ENCODE measurements at regions not wholly inside any gene's neighbourhood (a gene's known extent, or its start where the extent isn't known, plus 50 kb on each side); places are given as distances from the start of the nearest gene placed in this dataset.

- H3K4me2 ChIP-seq (ENCODE audit: insufficient read depth, low read length, poor library complexity, severe bottlenecking) = no peak overlapping the region
- no peak overlapping the region for H3K4ac ChIP-seq (ENCODE audit: low read length)
- H2AK5ac ChIP-seq (ENCODE audit: low read depth, low read length) = no peak overlapping the region
- WGBS, 2 donors (ENCODE audit: extremely low coverage in 2 of 2, insufficient read length in 2 of 2, insufficient replicate concordance in 1 of 2) = no CpG with 5 or more reads among the region's 3 CpGs
- no peak overlapping the region for H4K8ac ChIP-seq (ENCODE audit: low read depth, low read length)
- no peak overlapping the region for H3K4me3 ChIP-seq (ENCODE audit: low read length in 2 of 2)
- no peak overlapping the region for H2BK15ac ChIP-seq (ENCODE audit: low read length)
- no peak overlapping the region for H2AFZ ChIP-seq (ENCODE audit: low read length)
- no peaks in the 10 kb centered on the region for H3K4me1 ChIP-seq (ENCODE audit: control insufficient read depth in 2 of 2, insufficient read depth in 1 of 2, low read depth in 1 of 2, low read length in 2 of 2)
- no peak overlapping the region for H3K9ac ChIP-seq (ENCODE audit: low read depth, low read length, poor library complexity)
- no peak overlapping the region for H3K14ac ChIP-seq (ENCODE audit: low read length)
- no peak overlapping the region for H2BK5ac ChIP-seq (ENCODE audit: low read length)
- peaks cover 0 to 32% (median 0%) of the 10 kb centered on the region in 3 experiments for H3K27me3 ChIP-seq (ENCODE audit: control insufficient read depth in 3 of 3, insufficient read depth in 3 of 3, low read depth in 1 of 3, low read length in 3 of 3)
- H3K9me3 ChIP-seq (replicated peaks in 1 of 2; ENCODE audit: control insufficient read depth in 2 of 2, insufficient read depth in 1 of 2, low read depth in 1 of 2, low read length in 2 of 2) = peaks cover 0 to 4% of the 10 kb centered on the region in 2 donors
- H2BK120ac ChIP-seq (ENCODE audit: low read depth, low read length) = no peak overlapping the region
- H3K18ac ChIP-seq (ENCODE audit: low read length) = no peak overlapping the region
- no peak overlapping the region for H2BK12ac ChIP-seq (ENCODE audit: low read length)
- no peak overlapping the region for H3K23ac ChIP-seq (ENCODE audit: low read depth, low read length, poor library complexity)
- DNase-seq (ENCODE audit: low spot score) = no peak
- H3K36me3 ChIP-seq (replicated peaks in 1 of 2; ENCODE audit: control insufficient read depth in 2 of 2, insufficient read depth in 2 of 2, low read length in 2 of 2) = no peaks in the 10 kb centered on the region
- no peak overlapping the region for H4K91ac ChIP-seq (ENCODE audit: low read depth, low read length, poor library complexity)
- no peak overlapping the region for H3K27ac ChIP-seq (replicated peaks; ENCODE audit: low read length)
- H3K79me1 ChIP-seq (ENCODE audit: low read depth, low read length) = no peaks in the 10 kb centered on the region
These were observed 531.8 kb upstream of the JARID2 start for GRCh38 chr6:14713966-14714631.

- H3K14ac ChIP-seq (ENCODE audit: low read length) = no peak overlapping the region
- H3K4me2 ChIP-seq (ENCODE audit: insufficient read depth, low read length, poor library complexity, severe bottlenecking) = no peak overlapping the region
- H2BK15ac ChIP-seq (ENCODE audit: low read length) = no peak overlapping the region
- no CpG with 5 or more reads among the region's 5 CpGs for WGBS, 2 donors (ENCODE audit: extremely low coverage in 2 of 2, insufficient read length in 2 of 2, insufficient replicate concordance in 1 of 2)
- H3K23ac ChIP-seq (ENCODE audit: low read depth, low read length, poor library complexity) = no peak overlapping the region
- H3K79me1 ChIP-seq (ENCODE audit: low read depth, low read length) = no peaks in the 10 kb centered on the region
- no peak overlapping the region for H2BK5ac ChIP-seq (ENCODE audit: low read length)
- no peaks in the 10 kb centered on the region for H3K36me3 ChIP-seq (replicated peaks in 1 of 2; ENCODE audit: control insufficient read depth in 2 of 2, insufficient read depth in 2 of 2, low read length in 2 of 2)
- H3K27ac ChIP-seq (replicated peaks; ENCODE audit: low read length) = no peak overlapping the region
- H2BK12ac ChIP-seq (ENCODE audit: low read length) = no peak overlapping the region
- no peak overlapping the region for H3K4ac ChIP-seq (ENCODE audit: low read length)
- H2BK120ac ChIP-seq (ENCODE audit: low read depth, low read length) = no peak overlapping the region
- H4K91ac ChIP-seq (ENCODE audit: low read depth, low read length, poor library complexity) = no peak overlapping the region
- H2AFZ ChIP-seq (ENCODE audit: low read length) = no peak overlapping the region
- H3K9ac ChIP-seq (ENCODE audit: low read depth, low read length, poor library complexity) = no peak overlapping the region
- peaks cover 0 to 4% of the 10 kb centered on the region in 2 donors for H3K9me3 ChIP-seq (replicated peaks in 1 of 2; ENCODE audit: control insufficient read depth in 2 of 2, insufficient read depth in 1 of 2, low read depth in 1 of 2, low read length in 2 of 2)
- no peak for DNase-seq (ENCODE audit: low spot score)
- H4K8ac ChIP-seq (ENCODE audit: low read depth, low read length) = no peak overlapping the region
- H3K4me1 ChIP-seq (ENCODE audit: control insufficient read depth in 2 of 2, insufficient read depth in 1 of 2, low read depth in 1 of 2, low read length in 2 of 2) = no peaks in the 10 kb centered on the region
- H3K18ac ChIP-seq (ENCODE audit: low read length) = no peak overlapping the region
- no peak overlapping the region for H2AK5ac ChIP-seq (ENCODE audit: low read depth, low read length)
- H3K27me3 ChIP-seq (ENCODE audit: control insufficient read depth in 3 of 3, insufficient read depth in 3 of 3, low read depth in 1 of 3, low read length in 3 of 3) = peaks cover 0 to 38% (median 0%) of the 10 kb centered on the region in 3 experiments
- H3K4me3 ChIP-seq (ENCODE audit: low read length in 2 of 2) = no peak overlapping the region
These were observed 530.8 kb upstream of the JARID2 start for GRCh38 chr6:14715076-14715475.

- H4K8ac ChIP-seq (ENCODE audit: low read depth, low read length) = no peak overlapping the region
- no peak overlapping the region for H3K18ac ChIP-seq (ENCODE audit: low read length)
- H3K27me3 ChIP-seq (ENCODE audit: control insufficient read depth in 3 of 3, insufficient read depth in 3 of 3, low read depth in 1 of 3, low read length in 3 of 3) = peaks cover 0 to 40% (median 0%) of the 10 kb centered on the region in 3 experiments
- no peak overlapping the region for H3K23ac ChIP-seq (ENCODE audit: low read depth, low read length, poor library complexity)
- H3K4me1 ChIP-seq (ENCODE audit: control insufficient read depth in 2 of 2, insufficient read depth in 1 of 2, low read depth in 1 of 2, low read length in 2 of 2) = peaks cover 6 to 7% of the 10 kb centered on the region in 2 donors
- no peak overlapping the region for H3K4me3 ChIP-seq (ENCODE audit: low read length in 2 of 2)
- no peak for DNase-seq (ENCODE audit: low spot score)
- H3K27ac ChIP-seq (replicated peaks; ENCODE audit: low read length) = no peak overlapping the region
- no peak overlapping the region for H2BK120ac ChIP-seq (ENCODE audit: low read depth, low read length)
- no peak overlapping the region for H2AK5ac ChIP-seq (ENCODE audit: low read depth, low read length)
- no peak overlapping the region for H3K4me2 ChIP-seq (ENCODE audit: insufficient read depth, low read length, poor library complexity, severe bottlenecking)
- H3K4ac ChIP-seq (ENCODE audit: low read length) = no peak overlapping the region
- no peak overlapping the region for H2AFZ ChIP-seq (ENCODE audit: low read length)
- WGBS, 2 donors (ENCODE audit: extremely low coverage in 2 of 2, insufficient read length in 2 of 2, insufficient replicate concordance in 1 of 2) = no CpG with 5 or more reads among the region's 9 CpGs
- H3K9ac ChIP-seq (ENCODE audit: low read depth, low read length, poor library complexity) = no peak overlapping the region
- H3K9me3 ChIP-seq (replicated peaks in 1 of 2; ENCODE audit: control insufficient read depth in 2 of 2, insufficient read depth in 1 of 2, low read depth in 1 of 2, low read length in 2 of 2) = no peaks in the 10 kb centered on the region
- H2BK12ac ChIP-seq (ENCODE audit: low read length) = no peak overlapping the region
- no peak overlapping the region for H3K14ac ChIP-seq (ENCODE audit: low read length)
- H4K91ac ChIP-seq (ENCODE audit: low read depth, low read length, poor library complexity) = no peak overlapping the region
- H3K79me1 ChIP-seq (ENCODE audit: low read depth, low read length) = no peaks in the 10 kb centered on the region
- H3K36me3 ChIP-seq (replicated peaks in 1 of 2; ENCODE audit: control insufficient read depth in 2 of 2, insufficient read depth in 2 of 2, low read length in 2 of 2) = no peaks in the 10 kb centered on the region
- no peak overlapping the region for H2BK15ac ChIP-seq (ENCODE audit: low read length)
- no peak overlapping the region for H2BK5ac ChIP-seq (ENCODE audit: low read length)
These were observed 529.2 kb upstream of the JARID2 start for GRCh38 chr6:14716499-14717146.

- H3K79me1 ChIP-seq (ENCODE audit: low read depth, low read length) = no peaks in the 10 kb centered on the region
- WGBS, 2 donors (ENCODE audit: extremely low coverage in 2 of 2, insufficient read length in 2 of 2, insufficient replicate concordance in 1 of 2) = no CpG with 5 or more reads among the region's 3 CpGs
These were observed 528.6 kb upstream of the JARID2 start for GRCh38 chr6:14717307-14717706.

More at GRCh38 chr6:14717307-14717706, 528.6 kb upstream of the JARID2 start:
- H2BK5ac ChIP-seq (ENCODE audit: low read length) = no peak overlapping the region
- no peak overlapping the region for H2BK120ac ChIP-seq (ENCODE audit: low read depth, low read length)
- no peaks in the 10 kb centered on the region for H3K36me3 ChIP-seq (replicated peaks in 1 of 2; ENCODE audit: control insufficient read depth in 2 of 2, insufficient read depth in 2 of 2, low read length in 2 of 2)
- no peak overlapping the region for H3K9ac ChIP-seq (ENCODE audit: low read depth, low read length, poor library complexity)
- no peak overlapping the region for H3K4ac ChIP-seq (ENCODE audit: low read length)
- H3K18ac ChIP-seq (ENCODE audit: low read length) = no peak overlapping the region
- peaks cover 0 to 42% (median 0%) of the 10 kb centered on the region in 3 experiments for H3K27me3 ChIP-seq (ENCODE audit: control insufficient read depth in 3 of 3, insufficient read depth in 3 of 3, low read depth in 1 of 3, low read length in 3 of 3)
- no peaks in the 10 kb centered on the region for H3K9me3 ChIP-seq (replicated peaks in 1 of 2; ENCODE audit: control insufficient read depth in 2 of 2, insufficient read depth in 1 of 2, low read depth in 1 of 2, low read length in 2 of 2)
- H2BK15ac ChIP-seq (ENCODE audit: low read length) = no peak overlapping the region
- H2AFZ ChIP-seq (ENCODE audit: low read length) = no peak overlapping the region
- DNase-seq (ENCODE audit: low spot score) = no peak
- H2BK12ac ChIP-seq (ENCODE audit: low read length) = no peak overlapping the region
- H3K27ac ChIP-seq (replicated peaks; ENCODE audit: low read length) = no peak overlapping the region
- peaks cover 6 to 7% of the 10 kb centered on the region in 2 donors for H3K4me1 ChIP-seq (ENCODE audit: control insufficient read depth in 2 of 2, insufficient read depth in 1 of 2, low read depth in 1 of 2, low read length in 2 of 2)
- no peak overlapping the region for H4K8ac ChIP-seq (ENCODE audit: low read depth, low read length)
- no peak overlapping the region for H3K14ac ChIP-seq (ENCODE audit: low read length)
- H3K23ac ChIP-seq (ENCODE audit: low read depth, low read length, poor library complexity) = no peak overlapping the region
- H3K4me2 ChIP-seq (ENCODE audit: insufficient read depth, low read length, poor library complexity, severe bottlenecking) = no peak overlapping the region
- H3K4me3 ChIP-seq (ENCODE audit: low read length in 2 of 2) = no peak overlapping the region
- H4K91ac ChIP-seq (ENCODE audit: low read depth, low read length, poor library complexity) = no peak overlapping the region
- no peak overlapping the region for H2AK5ac ChIP-seq (ENCODE audit: low read depth, low read length)
